CD14-positive monocyte (primary cell): ENCODE measurements at regions not wholly inside any gene's neighbourhood (a gene's known extent, or its start where the extent isn't known, plus 50 kb on each side); places are given as distances from the start of the nearest gene placed in this dataset.

Experiments
- DNase-seq, 3 donors: peaks; one replicate each; pipeline ENCODE4 v3.0.0-alpha.2; 2011 to 2022
- H2AFZ ChIP-seq: 2 replicates; pipeline ENCODE4 v1.6.0; 2012; ENCODE audit warnings: mild to moderate bottlenecking, low read depth, low read length, inconsistent platforms; ENCODE audit not compliant: insufficient read depth, poor library complexity, severe bottlenecking
- H3K27ac ChIP-seq, 2 donors: 1 replicate in 1 of 2; 2 replicates in 1 of 2; pipeline ENCODE4 v1.5.1; 2012 to 2013; ENCODE audit warnings: low read length in 2 of 2, control low read depth in 1 of 2, inconsistent platforms in 1 of 2, low read depth in 1 of 2, mild to moderate bottlenecking in 1 of 2
- H3K27me3 ChIP-seq, 2 donors: one replicate each; pipeline versions ENCODE4 v1.6.0 to v1.6.1; 2011 to 2013; ENCODE audit warnings: low read length in 2 of 2; ENCODE audit not compliant: control insufficient read depth in 2 of 2, insufficient read depth in 2 of 2
- H3K36me3 ChIP-seq, 2 donors: replicated peaks in 1 of 2; 1 replicate in 1 of 2; 2 replicates in 1 of 2; pipeline versions ENCODE4 v1.5.1 to v1.6.1; 2012 to 2013; ENCODE audit warnings: low read length in 2 of 2, control low read depth in 1 of 2, inconsistent platforms in 1 of 2, mild to moderate bottlenecking in 1 of 2; ENCODE audit not compliant: insufficient read depth in 2 of 2, control insufficient read depth in 1 of 2
- H3K4me1 ChIP-seq, 2 donors: 1 replicate in 1 of 2; 2 replicates in 1 of 2; pipeline versions ENCODE4 v1.5.1 to v1.6.1; 2012 to 2013; ENCODE audit warnings: low read length in 2 of 2, control low read depth in 1 of 2, inconsistent platforms in 1 of 2, mild to moderate bottlenecking in 1 of 2, moderate library complexity in 1 of 2; ENCODE audit not compliant: insufficient read depth in 2 of 2, control insufficient read depth in 1 of 2
- H3K4me2 ChIP-seq: replicated peaks from 2 replicates; pipeline ENCODE3; 2012; ENCODE audit warnings: low read length, moderate library complexity, mild to moderate bottlenecking; ENCODE audit not compliant: poor library complexity, severe bottlenecking; ENCODE audit errors: extremely low read depth
- H3K4me3 ChIP-seq, 3 experiments: fragments of 200-600 bp in 1 of 3; sonication (generic) in 1 of 3; replicated peaks in 1 of 3; 1 replicate in 2 of 3; 2 replicates in 1 of 3; pipeline ENCODE4 v1.5.1; 2011 to 2013; ENCODE audit warnings: low read length in 3 of 3, mild to moderate bottlenecking in 3 of 3, control low read depth in 2 of 3, low read depth in 2 of 3, inconsistent platforms in 1 of 3, moderate library complexity in 1 of 3
- H3K79me2 ChIP-seq: 2 replicates; pipeline ENCODE4 v1.6.0; 2012; ENCODE audit warnings: mild to moderate bottlenecking, control low read depth, inconsistent platforms, low read length, moderate library complexity; ENCODE audit not compliant: insufficient read depth
- H3K9ac ChIP-seq: 2 replicates; pipeline ENCODE4 v1.6.0; 2017; ENCODE audit warnings: low read length, mild to moderate bottlenecking; ENCODE audit not compliant: insufficient read depth, poor library complexity, severe bottlenecking
- H3K9me3 ChIP-seq, 2 donors: replicated peaks in 1 of 2; 1 replicate in 1 of 2; 2 replicates in 1 of 2; pipeline versions ENCODE4 v1.5.1 to v1.6.1; 2012 to 2013; ENCODE audit warnings: low read length in 2 of 2, control low read depth in 1 of 2; ENCODE audit not compliant: control insufficient read depth in 1 of 2, insufficient read depth in 1 of 2
- H4K20me1 ChIP-seq: 2 replicates; pipeline ENCODE4 v1.6.0; 2012; ENCODE audit warnings: mild to moderate bottlenecking, low read length, control low read depth, moderate library complexity; ENCODE audit not compliant: insufficient read depth
- H3K27ac Mint-ChIP-seq, 7 donors: one replicate each; pipeline ENCODE4 v1.8.0; 2020; ENCODE audit warnings: mild to moderate bottlenecking in 7 of 7, mixed read lengths in 7 of 7, moderate library complexity in 6 of 7, inconsistent platforms in 2 of 7
- H3K27me3 Mint-ChIP-seq, 3 donors: one replicate each; pipeline ENCODE4 v1.8.0; 2021 to 2022; ENCODE audit warnings: low read depth in 3 of 3, mild to moderate bottlenecking in 3 of 3, mixed read lengths in 3 of 3, moderate library complexity in 3 of 3, inconsistent platforms in 1 of 3
- H3K36me3 Mint-ChIP-seq, 2 donors: one replicate each; pipeline ENCODE4 v1.8.0; 2020; ENCODE audit warnings: mixed read lengths in 2 of 2, inconsistent platforms in 1 of 2, mild to moderate bottlenecking in 1 of 2
- H3K4me1 Mint-ChIP-seq: one replicate; pipeline ENCODE4 v1.8.0; 2020; ENCODE audit warnings: mild to moderate bottlenecking, mixed read lengths
- H3K4me3 Mint-ChIP-seq, 2 donors: one replicate each; pipeline ENCODE4 v1.8.0; 2020; ENCODE audit warnings: mild to moderate bottlenecking in 2 of 2, mixed read lengths in 2 of 2, moderate library complexity in 1 of 2
- H3K9me3 Mint-ChIP-seq, 7 donors: one replicate each; pipeline ENCODE4 v1.8.0; 2020 to 2022; ENCODE audit warnings: mixed read lengths in 7 of 7, mild to moderate bottlenecking in 6 of 7, moderate library complexity in 6 of 7, inconsistent platforms in 2 of 7
- CTCF ChIP-seq: fragments of 200-600 bp; IDR thresholded peaks from one replicate; pipeline ENCODE4 v1.8.0; 2022; ENCODE audit warnings: antibody characterized with exemption, mild to moderate bottlenecking
- WGBS: methylation state at CpG from one replicate; pipeline ENCODE4 v1.1.5; 2013; ENCODE audit warnings: missing lambda C conversion rate; ENCODE audit not compliant: insufficient coverage; 5-methylcytosine and 5-hydroxymethylcytosine counted together
- intact Hi-C, 2 donors: fragments of 100-400 bp; cut with micrococcal nuclease; formaldehyde crosslinking; loops; one replicate each; pipeline versions ENCODE4 v1.15.0 to v1.15.1; 2023

- peaks cover 8 to 12% of the 10 kb centered on the region in 2 donors for H3K9me3 ChIP-seq
- Mint-ChIP-seq H3K4me3 (no peak overlapping the region), H3K27me3 (peaks cover 0 to 2% (median 0%) of the 10 kb centered on the region in 3 donors), H3K4me1 (no peaks in the 10 kb centered on the region), H3K9me3 (peaks cover 6 to 24% (median 13%) of the 10 kb centered on the region in 7 donors), H3K36me3 (no peaks in the 10 kb centered on the region), H3K27ac (no peak overlapping the region)
- no peaks in the 10 kb centered on the region for H3K36me3 ChIP-seq
- H4K20me1 ChIP-seq: no peaks in the 10 kb centered on the region
- no peaks in the 10 kb centered on the region for H3K4me1 ChIP-seq
- H3K9ac ChIP-seq: no peak overlapping the region
- no peak overlapping the region for H3K27ac ChIP-seq
- WGBS: no CpG with 5 or more reads among the region's 3 CpGs
- intact Hi-C loops: no loop called here
- no peak for DNase-seq
- H3K79me2 ChIP-seq: no peaks in the 10 kb centered on the region
- H3K4me2 ChIP-seq: no peak overlapping the region
- no peak overlapping the region for H2AFZ ChIP-seq
- no peak for TF ChIP-seq CTCF
- no peak overlapping the region for H3K4me3 ChIP-seq
- no peaks in the 10 kb centered on the region for H3K27me3 ChIP-seq
These were observed 204.9 kb upstream of the EEF2KMT start for GRCh38 chr16:5302372-5303114.

- H3K27ac Mint-ChIP-seq: no peak overlapping the region
These were observed 200.6 kb upstream of the EEF2KMT start for GRCh38 chr16:5298202-5298601.

More at GRCh38 chr16:5298202-5298601, 200.6 kb upstream of the EEF2KMT start:
- H3K9me3 Mint-ChIP-seq: peaks cover 3 to 15% (median 9%) of the 10 kb centered on the region in 7 donors
- Histone ChIP-seq H4K20me1 (no peaks in the 10 kb centered on the region), H2AFZ (no peak overlapping the region), H3K4me3 (no peak overlapping the region), H3K9ac (no peak overlapping the region), H3K4me2 (no peak overlapping the region), H3K9me3 (peaks cover 5 to 7% of the 10 kb centered on the region in 2 donors), H3K27me3 (no peaks in the 10 kb centered on the region), H3K4me1 (no peaks in the 10 kb centered on the region), H3K36me3 (no peaks in the 10 kb centered on the region), H3K79me2 (no peaks in the 10 kb centered on the region), H3K27ac (no peak overlapping the region)
- no peak for DNase-seq
- WGBS: no CpG with 5 or more reads among the region's 3 CpGs
- H3K4me3 Mint-ChIP-seq: no peak overlapping the region
- H3K27me3 Mint-ChIP-seq: peaks cover 1 to 2% (median 1%) of the 10 kb centered on the region in 3 donors
- H3K36me3 Mint-ChIP-seq: no peaks in the 10 kb centered on the region
- no peak for TF ChIP-seq CTCF
- intact Hi-C loops: no loop called here
- no peaks in the 10 kb centered on the region for H3K4me1 Mint-ChIP-seq
